Midbrain (tissue), 1 donor: ENCODE measurements at regions not wholly inside any gene's neighbourhood (a gene's known extent, or its start where the extent isn't known, plus 50 kb on each side); places are given as distances from the start of the nearest gene placed in this dataset.
"Not testable (repeated sequence)": the region's sequence is repeated elsewhere in the genome, so short reads cannot be mapped to it uniquely, and the experiment has no call there.

ENCODE experiments used
- DNase-seq: peaks from one replicate; lab custom pipeline; 2025; lab: John Stamatoyannopoulos, UW

GRCh38 chr1:94302497-94302896, 65.1 kb upstream of the ARHGAP29 start:
- DNase-seq: no peak

- DNase-seq: no peak
Measured at GRCh38 chr1:94301186-94301585, 63.8 kb upstream of the ARHGAP29 start.

GRCh38 chr1:94300731-94301130, 63.3 kb upstream of the ARHGAP29 start:
- no peak for DNase-seq

- DNase-seq: no peak
Measured at GRCh38 chr1:94299627-94300553, 62.5 kb upstream of the ARHGAP29 start.

- DNase-seq: no peak
Measured at GRCh38 chr1:94298861-94299260, 61.5 kb upstream of the ARHGAP29 start.

- no peak for DNase-seq
Measured at GRCh38 chr1:94296018-94296417, 58.6 kb upstream of the ARHGAP29 start.

- DNase-seq: not testable (repeated sequence)
Measured at GRCh38 chr1:94292978-94293377, 55.6 kb upstream of the ARHGAP29 start.

- DNase-seq: not testable (repeated sequence)
Measured at GRCh38 chr1:94289244-94289643, 51.9 kb upstream of the ARHGAP29 start.
